ELF-1 (cell line): ENCODE measurements at regions not wholly inside any gene's neighbourhood (a gene's known extent, or its start where the extent isn't known, plus 50 kb on each side); places are given as distances from the start of the nearest gene placed in this dataset.

ENCODE experiments used
- DNase-seq: peaks from one replicate; pipeline ENCODE4 v3.0.0-alpha.2; 2016; ENCODE audit warnings: low read depth, low spot score

GRCh38 chr18:38646296-38646695 is 1080.7 kb upstream of the CELF4 start:
- no peak for DNase-seq

- DNase-seq = no peak
These were observed 1079.5 kb upstream of the CELF4 start for GRCh38 chr18:38644875-38645641.

GRCh38 chr18:38642711-38643110 is 1077.1 kb upstream of the CELF4 start:
- no peak for DNase-seq

- DNase-seq = peak; percentile 6
These were observed 1074.1 kb upstream of the CELF4 start for GRCh38 chr18:38639700-38640099.

GRCh38 chr18:38635709-38636430 is 1070.3 kb upstream of the CELF4 start:
- no peak for DNase-seq

- DNase-seq = no peak
These were observed 1068.5 kb upstream of the CELF4 start for GRCh38 chr18:38634117-38634516.

- no peak for DNase-seq
These were observed 1067.7 kb upstream of the CELF4 start for GRCh38 chr18:38633333-38633732.

- no peak for DNase-seq
These were observed 1053.5 kb upstream of the CELF4 start for GRCh38 chr18:38619129-38619528.

GRCh38 chr18:38616306-38616705 is 1050.7 kb upstream of the CELF4 start:
- no peak for DNase-seq

- DNase-seq = no peak
These were observed 1047.3 kb upstream of the CELF4 start for GRCh38 chr18:38612904-38613303.

- DNase-seq = no peak
These were observed 1045.7 kb upstream of the CELF4 start for GRCh38 chr18:38611036-38611964.

GRCh38 chr18:38606841-38607240 is 1041.2 kb upstream of the CELF4 start:
- no peak for DNase-seq

GRCh38 chr18:38602341-38602740 is 1036.7 kb upstream of the CELF4 start:
- DNase-seq = no peak

GRCh38 chr18:38587571-38587970 is 1022.0 kb upstream of the CELF4 start:
- DNase-seq = no peak

- no peak for DNase-seq
These were observed 1020.7 kb upstream of the CELF4 start for GRCh38 chr18:38586327-38586726.

GRCh38 chr18:38579764-38580163 is 1014.2 kb upstream of the CELF4 start:
- no peak for DNase-seq

GRCh38 chr18:38576916-38577315 is 1011.3 kb upstream of the CELF4 start:
- no peak for DNase-seq

GRCh38 chr18:38576349-38576748 is 1010.8 kb upstream of the CELF4 start:
- no peak for DNase-seq

- no peak for DNase-seq
These were observed 1010.0 kb upstream of the CELF4 start for GRCh38 chr18:38575648-38576047.

- DNase-seq = no peak
These were observed 1009.4 kb upstream of the CELF4 start for GRCh38 chr18:38575023-38575422.

- DNase-seq = no peak
These were observed 1007.0 kb upstream of the CELF4 start for GRCh38 chr18:38572554-38573111.

GRCh38 chr18:38571651-38572050 is 1006.1 kb upstream of the CELF4 start:
- DNase-seq = no peak
